ENCODE measurements at regions not wholly inside any gene's neighbourhood (a gene's known extent, or its start where the extent isn't known, plus 50 kb on each side); places are given as distances from the start of the nearest gene placed in this dataset.

DNA sequence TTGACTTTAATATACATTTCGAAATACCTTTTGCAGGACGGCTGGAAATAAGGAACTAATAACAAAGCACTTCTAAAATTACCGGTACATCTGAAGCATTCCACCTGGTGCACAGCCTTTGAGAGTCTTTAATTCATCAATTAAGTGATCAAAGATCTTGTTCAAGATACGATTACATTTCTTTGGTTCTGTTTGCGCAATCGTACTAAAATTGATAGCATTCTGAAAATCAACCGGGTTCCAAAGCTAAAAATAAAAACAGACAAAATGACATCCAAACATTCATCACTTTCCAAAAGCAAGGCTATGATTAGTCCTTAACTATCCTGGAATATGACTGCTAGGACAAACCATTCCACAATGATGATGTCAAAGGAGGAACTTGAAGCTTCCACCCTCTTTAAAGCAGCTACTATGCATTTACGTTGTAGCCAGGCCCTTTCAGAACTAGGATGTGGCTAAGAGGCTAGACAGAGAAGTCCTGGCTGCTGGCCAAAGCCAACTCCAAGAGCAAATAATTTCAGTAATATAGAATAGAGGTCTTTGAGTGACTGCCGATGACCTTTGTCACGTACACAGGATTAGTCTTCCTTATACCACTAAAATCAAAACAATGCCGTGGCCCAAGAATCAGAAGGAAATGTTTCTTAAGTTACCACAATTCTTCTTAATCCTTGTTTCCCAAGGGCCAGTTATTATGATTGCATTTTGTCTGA is 299.8 kb upstream of the PSMD7 start (continued):
- TF ChIP-seq MTA1 (CRISPR knock-in tag; IDR thresholded peaks at IDR 0.05; ENCODE audit: borderline replicate concordance) (no peak), FOXP1 (IDR thresholded peaks at IDR 0.05) (no peak), FOXP1 (CRISPR knock-in tag; IDR thresholded peaks at IDR 0.05) (0 out of 2 replicates have a peak, but pooled peaks have one; percentile 11), NCOR1 (IDR thresholded peaks at IDR 0.05; ENCODE audit: borderline replicate concordance, low read length) (0 out of 2 replicates have a peak, but pooled peaks have one; percentile 18), CREM (IDR thresholded peaks at IDR 0.05) (peak; percentile 36; the same call in 1 of the 2 replicates), CREM (CRISPR knock-in tag; IDR thresholded peaks at IDR 0.05) (no peak), ZNF230 (CRISPR knock-in tag; IDR thresholded peaks at IDR 0.05) (no peak), ZNF12 (CRISPR knock-in tag; IDR thresholded peaks at IDR 0.05) (0 out of 2 replicates have a peak, but pooled peaks have one; percentile 33), SALL1 (CRISPR knock-in tag; IDR thresholded peaks at IDR 0.05) (peak; percentile 20; the same call in 1 of the 2 replicates), ASH2L (IDR thresholded peaks at IDR 0.05; ENCODE audit: insufficient read length, low read depth, low read length) (peak; percentile 72), PITX1 (CRISPR knock-in tag; IDR thresholded peaks at IDR 0.05) (0 out of 2 replicates have a peak, but pooled peaks have one; percentile 38), HHEX (CRISPR knock-in tag; IDR thresholded peaks at IDR 0.05) (0 out of 2 replicates have a peak, but pooled peaks have one; percentile 45), EP300 (IDR thresholded peaks at IDR 0.05; ENCODE audit: low read depth in 2 of 2, low read length in 2 of 2) (peak in 1 of 2 experiments; percentile 7; a peak in 1 of 4 replicates), EP300 (CRISPR knock-in tag; IDR thresholded peaks at IDR 0.05; ENCODE audit: borderline replicate concordance) (no peak), MIER3 (CRISPR knock-in tag; IDR thresholded peaks at IDR 0.05; ENCODE audit: borderline replicate concordance) (no peak), ERF (CRISPR knock-in tag; IDR thresholded peaks at IDR 0.05) (0 out of 2 replicates have a peak, but pooled peaks have one; percentile 17), ISL2 (CRISPR knock-in tag; IDR thresholded peaks at IDR 0.05) (0 out of 2 replicates have a peak, but pooled peaks have one; percentile 26)
- TF ChIP-seq, protein P1, sequence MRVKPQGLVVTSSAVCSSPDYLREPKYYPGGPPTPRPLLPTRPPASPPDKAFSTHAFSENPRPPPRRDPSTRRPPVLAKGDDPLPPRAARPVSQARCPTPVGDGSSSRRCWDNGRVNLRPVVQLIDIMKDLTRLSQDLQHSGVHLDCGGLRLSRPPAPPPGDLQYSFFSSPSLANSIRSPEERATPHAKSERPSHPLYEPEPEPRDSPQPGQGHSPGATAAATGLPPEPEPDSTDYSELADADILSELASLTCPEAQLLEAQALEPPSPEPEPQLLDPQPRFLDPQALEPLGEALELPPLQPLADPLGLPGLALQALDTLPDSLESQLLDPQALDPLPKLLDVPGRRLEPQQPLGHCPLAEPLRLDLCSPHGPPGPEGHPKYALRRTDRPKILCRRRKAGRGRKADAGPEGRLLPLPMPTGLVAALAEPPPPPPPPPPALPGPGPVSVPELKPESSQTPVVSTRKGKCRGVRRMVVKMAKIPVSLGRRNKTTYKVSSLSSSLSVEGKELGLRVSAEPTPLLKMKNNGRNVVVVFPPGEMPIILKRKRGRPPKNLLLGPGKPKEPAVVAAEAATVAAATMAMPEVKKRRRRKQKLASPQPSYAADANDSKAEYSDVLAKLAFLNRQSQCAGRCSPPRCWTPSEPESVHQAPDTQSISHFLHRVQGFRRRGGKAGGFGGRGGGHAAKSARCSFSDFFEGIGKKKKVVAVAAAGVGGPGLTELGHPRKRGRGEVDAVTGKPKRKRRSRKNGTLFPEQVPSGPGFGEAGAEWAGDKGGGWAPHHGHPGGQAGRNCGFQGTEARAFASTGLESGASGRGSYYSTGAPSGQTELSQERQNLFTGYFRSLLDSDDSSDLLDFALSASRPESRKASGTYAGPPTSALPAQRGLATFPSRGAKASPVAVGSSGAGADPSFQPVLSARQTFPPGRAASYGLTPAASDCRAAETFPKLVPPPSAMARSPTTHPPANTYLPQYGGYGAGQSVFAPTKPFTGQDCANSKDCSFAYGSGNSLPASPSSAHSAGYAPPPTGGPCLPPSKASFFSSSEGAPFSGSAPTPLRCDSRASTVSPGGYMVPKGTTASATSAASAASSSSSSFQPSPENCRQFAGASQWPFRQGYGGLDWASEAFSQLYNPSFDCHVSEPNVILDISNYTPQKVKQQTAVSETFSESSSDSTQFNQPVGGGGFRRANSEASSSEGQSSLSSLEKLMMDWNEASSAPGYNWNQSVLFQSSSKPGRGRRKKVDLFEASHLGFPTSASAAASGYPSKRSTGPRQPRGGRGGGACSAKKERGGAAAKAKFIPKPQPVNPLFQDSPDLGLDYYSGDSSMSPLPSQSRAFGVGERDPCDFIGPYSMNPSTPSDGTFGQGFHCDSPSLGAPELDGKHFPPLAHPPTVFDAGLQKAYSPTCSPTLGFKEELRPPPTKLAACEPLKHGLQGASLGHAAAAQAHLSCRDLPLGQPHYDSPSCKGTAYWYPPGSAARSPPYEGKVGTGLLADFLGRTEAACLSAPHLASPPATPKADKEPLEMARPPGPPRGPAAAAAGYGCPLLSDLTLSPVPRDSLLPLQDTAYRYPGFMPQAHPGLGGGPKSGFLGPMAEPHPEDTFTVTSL (CRISPR knock-in tag; IDR thresholded peaks at IDR 0.05; ENCODE audit: borderline replicate concordance), result peak; percentile 34; the same call in 1 of the 2 replicates

Measured in HepG2 (cell line).